Endothelial cell of umbilical vein (primary cell): ENCODE measurements at regions not wholly inside any gene's neighbourhood (a gene's known extent, or its start where the extent isn't known, plus 50 kb on each side); places are given as distances from the start of the nearest gene placed in this dataset.

ENCODE experiments used
- BruUV-seq: library from RNA; stranded (reverse); fragments of 400-500 nt; replicated peaks from 2 replicates; lab custom pipeline; 2021; lab: Mats Ljungman, UMichigan
- CTCF ChIA-PET: fragments of 300-600, 350-600 bp; sonication (Branson Sonifier 250); formaldehyde crosslinking; loops from one replicate; lab custom pipeline; 2021; ENCODE audit warnings: antibody characterized with exemption, inconsistent platforms; lab: Charles Lee
- POLR2A ChIA-PET: fragments of 300-600, 350-600 bp; sonication (Branson Sonifier 250); formaldehyde crosslinking; loops from one replicate; lab custom pipeline; 2021; ENCODE audit warnings: antibody characterized with exemption, inconsistent platforms; lab: Charles Lee
- DNase-seq: peaks from one replicate; pipeline ENCODE4 v3.0.0-alpha.2; 2011; ENCODE audit warnings: low read depth, low spot score
- FAIRE-seq: peaks from 2 replicates; lab custom pipeline; 2011; peaks lifted over from hg19 to GRCh38; lab: Jason Lieb, UNC
- H2AFZ ChIP-seq: 2 replicates; pipeline ENCODE4 v1.6.0; 2012; ENCODE audit warnings: low read depth, low read length, control low read depth, inconsistent platforms
- H3K27ac ChIP-seq: 2 replicates; pipeline ENCODE4 v1.5.1; 2011; ENCODE audit warnings: low read depth, mild to moderate bottlenecking, control low read depth, low read length, moderate library complexity; ENCODE audit not compliant: insufficient read depth
- H3K27me3 ChIP-seq, 2 experiments: 2 replicates each; pipeline versions ENCODE4 v1.6.0 to v1.6.1; 2011; ENCODE audit warnings: low read length in 2 of 2, mixed read lengths in 1 of 2; ENCODE audit not compliant: control insufficient read depth in 2 of 2, insufficient read depth in 2 of 2
- H3K36me3 ChIP-seq, 2 experiments: 2 replicates in 1 of 2; 3 replicates in 1 of 2; pipeline ENCODE4 v1.5.1; 2011; ENCODE audit warnings: low read length in 2 of 2, mild to moderate bottlenecking in 1 of 2, moderate library complexity in 1 of 2; ENCODE audit not compliant: control insufficient read depth in 2 of 2, insufficient read depth in 2 of 2; ENCODE audit errors: extremely low read depth in 1 of 2
- H3K4me1 ChIP-seq: 3 replicates; pipeline ENCODE4 v1.5.1; 2011; ENCODE audit warnings: mild to moderate bottlenecking, low read length; ENCODE audit not compliant: control insufficient read depth, insufficient read depth; ENCODE audit errors: extremely low read depth
- H3K4me2 ChIP-seq: 2 replicates; pipeline ENCODE4 v1.6.1; 2011; ENCODE audit warnings: low read length, control low read depth, mixed read lengths; ENCODE audit not compliant: insufficient read depth
- H3K4me3 ChIP-seq, 3 experiments: fragments of 200-600 bp in 1 of 3; sonication (generic), shearing (Covaris generic) in 1 of 3; replicated peaks in 1 of 3; 2 replicates each; pipeline ENCODE4 v1.5.1; 2011 to 2016; ENCODE audit warnings: control low read depth in 3 of 3, low read length in 3 of 3, mild to moderate bottlenecking in 2 of 3, inconsistent platforms in 1 of 3, low read depth in 1 of 3, moderate library complexity in 1 of 3; ENCODE audit not compliant: insufficient read depth in 1 of 3
- H3K79me2 ChIP-seq: 2 replicates; pipeline ENCODE4 v1.6.0; 2012; ENCODE audit warnings: low read length, inconsistent platforms; ENCODE audit not compliant: control insufficient read depth, insufficient read depth
- H3K9ac ChIP-seq: replicated peaks from 2 replicates; pipeline ENCODE3; 2011; ENCODE audit warnings: low read length, control low read depth; ENCODE audit not compliant: insufficient read depth; ENCODE audit errors: extremely low read depth
- H3K9me1 ChIP-seq: replicated peaks from 3 replicates; pipeline ENCODE4 v1.6.0; 2011; ENCODE audit warnings: mild to moderate bottlenecking, low read length; ENCODE audit not compliant: control insufficient read depth, insufficient read depth; ENCODE audit errors: extremely low read depth
- H3K9me3 ChIP-seq: replicated peaks from 2 replicates; pipeline ENCODE4 v1.5.1; 2012; ENCODE audit warnings: low read length, inconsistent platforms; ENCODE audit not compliant: control insufficient read depth, insufficient read depth
- H4K20me1 ChIP-seq: replicated peaks from 2 replicates; pipeline ENCODE3; 2011; ENCODE audit warnings: mild to moderate bottlenecking, low read length; ENCODE audit not compliant: control insufficient read depth, insufficient read depth; ENCODE audit errors: extremely low read depth
- CTCF ChIP-seq, 2 donors: IDR thresholded peaks; 1 replicate in 1 of 2; 2 replicates in 1 of 2; pipeline ENCODE4 v1.5.1; 2011; ENCODE audit warnings: low read length in 2 of 2, mild to moderate bottlenecking in 2 of 2, moderate library complexity in 2 of 2, control low read depth in 1 of 2, inconsistent platforms in 1 of 2, low read depth in 1 of 2; ENCODE audit not compliant: insufficient read depth in 1 of 2; ENCODE audit errors: extremely low read depth in 1 of 2
- EZH2 ChIP-seq: IDR thresholded peaks from 2 replicates; pipeline ENCODE4 v1.6.1; 2012; ENCODE audit warnings: borderline replicate concordance, low read depth, mild to moderate bottlenecking, moderate library complexity, low read length, inconsistent platforms; ENCODE audit not compliant: severe bottlenecking
- FOS ChIP-seq: IDR thresholded peaks from 2 replicates; pipeline ENCODE4 v1.6.1; 2011; ENCODE audit warnings: mild to moderate bottlenecking, low read length, moderate library complexity, borderline replicate concordance; ENCODE audit not compliant: insufficient read depth
- GATA2 ChIP-seq: IDR thresholded peaks from 2 replicates; pipeline ENCODE4 v1.7.0; 2011; ENCODE audit warnings: low read depth, mild to moderate bottlenecking, moderate library complexity, mixed read lengths, low read length; ENCODE audit not compliant: insufficient read length, insufficient read depth
- JUN ChIP-seq: IDR thresholded peaks from 2 replicates; pipeline ENCODE4 v1.6.1; 2011; ENCODE audit warnings: borderline replicate concordance, low read depth; ENCODE audit not compliant: insufficient read length, insufficient read depth
- MAX ChIP-seq: IDR thresholded peaks from 2 replicates; pipeline ENCODE4 v1.6.1; 2011; ENCODE audit not compliant: insufficient read depth, insufficient read length
- MYC ChIP-seq: IDR thresholded peaks from one replicate; pipeline ENCODE4 v1.6.1; 2011; ENCODE audit warnings: mild to moderate bottlenecking, low read depth, low read length
- POLR2A ChIP-seq: IDR thresholded peaks from 2 replicates; pipeline ENCODE4 v1.6.1; 2012; ENCODE audit warnings: low read depth, mild to moderate bottlenecking, control low read depth, low read length
- POLR2AphosphoS5 ChIP-seq: IDR thresholded peaks from 2 replicates; pipeline ENCODE4 v1.6.1; 2012; ENCODE audit warnings: low read depth, mild to moderate bottlenecking, control low read depth, low read length, moderate library complexity; ENCODE audit not compliant: insufficient read depth
- dilution Hi-C: fragments of 300-500 bp; cut with MboI; formaldehyde crosslinking; loops from one replicate; pipeline ENCODE4 v1.15.0; 2019; ENCODE audit warnings: low sequenced_read_pairs; ENCODE audit not compliant: extremely low pct_ligation_motif_present
- intact Hi-C: fragments of 100-400 bp; cut with micrococcal nuclease; formaldehyde crosslinking; loops from one replicate; pipeline ENCODE4 v1.10.0; 2022

DNA sequence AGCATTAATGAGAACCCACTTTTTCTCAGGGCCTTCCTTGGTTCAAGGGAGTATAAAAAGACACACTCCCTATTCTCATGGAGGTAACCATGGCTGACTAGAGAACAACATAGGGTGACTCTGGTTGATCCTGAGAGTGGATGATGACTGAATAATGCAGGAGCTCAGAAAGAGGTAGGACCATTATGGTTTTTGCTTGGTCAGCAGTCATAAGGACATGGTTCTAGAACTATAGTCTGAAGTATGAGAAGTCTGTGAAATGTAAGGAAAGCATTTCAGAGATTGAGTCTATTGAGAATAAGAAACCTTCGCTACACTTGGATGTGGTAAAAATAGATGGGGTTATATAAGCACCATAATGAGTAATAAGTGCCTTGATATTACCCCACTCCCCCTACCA, 184.1 kb upstream of the GPR149 start:
- H2AFZ ChIP-seq, result no peak overlapping the region
- CTCF ChIA-PET, result no interaction called here
- FAIRE-seq, result no peak

More for the DNA sequence above, 184.1 kb upstream of the GPR149 start:
- Histone ChIP-seq H3K9me3 (peaks cover 1% of the 10 kb centered on the region), H3K4me2 (no peak overlapping the region), H3K4me3 (no peak overlapping the region), H3K79me2 (no peaks in the 10 kb centered on the region), H3K27me3 (no peaks in the 10 kb centered on the region), H3K9ac (no peak overlapping the region), H4K20me1 (no peaks in the 10 kb centered on the region), H3K9me1 (no peaks in the 10 kb centered on the region), H3K4me1 (no peaks in the 10 kb centered on the region), H3K36me3 (no peaks in the 10 kb centered on the region), H3K27ac (no peak overlapping the region)
- dilution Hi-C loops, result no loop called here
- TF ChIP-seq FOS (no peak), CTCF (IDR thresholded peaks at IDR 0.05; ENCODE audit: extremely low read depth in 1 of 2, insufficient read depth in 1 of 2, low read depth in 1 of 2, low read length in 2 of 2) (no peak), POLR2AphosphoS5 (no peak), JUN (no peak), POLR2A (no peak), MAX (no peak), EZH2 (no peak), MYC (no peak), GATA2 (no peak)
- BruUV-seq, result no TSS peak
- no peak for DNase-seq
- intact Hi-C loops, result no loop called here
- POLR2A ChIA-PET, result no interaction called here
